WTC11 (cell line): ENCODE measurements at regions not wholly inside any gene's neighbourhood (a gene's known extent, or its start where the extent isn't known, plus 50 kb on each side); places are given as distances from the start of the nearest gene placed in this dataset.
A peak's percentile ranks its signal among the peaks of the same experiment; 100 is the strongest.

Source experiments
- ATAC-seq: fragments of 200-7000 bp; cut with Tn5 transposase; 2 replicates; pipeline ENCODE4 v1.10.0; 2021; ENCODE audit warnings: mild to moderate bottlenecking, moderate library complexity
- CTCF ChIA-PET: fragments of 300-600 bp; sonication (Branson Sonifier 250); formaldehyde crosslinking; loops from one replicate; lab custom pipeline; 2021; ENCODE audit warnings: antibody characterized with exemption; lab: Charles Lee
- POLR2A ChIA-PET: fragments of 350-600 bp; sonication (Branson Sonifier 250); formaldehyde crosslinking; loops from one replicate; lab custom pipeline; 2021; ENCODE audit warnings: antibody characterized with exemption; lab: Charles Lee
- DNase-seq: peaks from one replicate; pipeline ENCODE4 v3.0.0; 2021; ENCODE audit warnings: low spot score
- H3K27ac Mint-ChIP-seq: 2 replicates; pipeline ENCODE4 v1.8.0; 2021; ENCODE audit warnings: mixed read lengths
- H3K27me3 Mint-ChIP-seq: 2 replicates; pipeline ENCODE4 v1.8.0; 2021; ENCODE audit warnings: low read depth, mild to moderate bottlenecking, moderate library complexity, mixed read lengths
- H3K36me3 Mint-ChIP-seq: 2 replicates; pipeline ENCODE4 v1.8.0; 2021; ENCODE audit warnings: mixed read lengths
- H3K4me1 Mint-ChIP-seq: 2 replicates; pipeline ENCODE4 v1.8.0; 2022; ENCODE audit warnings: mixed read lengths
- H3K4me3 Mint-ChIP-seq: 2 replicates; pipeline ENCODE4 v1.8.0; 2021; ENCODE audit warnings: mild to moderate bottlenecking, moderate library complexity, mixed read lengths
- H3K9me3 Mint-ChIP-seq: 2 replicates; pipeline ENCODE4 v1.8.0; 2021; ENCODE audit warnings: mixed read lengths
- AFF4 ChIP-seq: sonication (generic); formaldehyde crosslinking; IDR thresholded peaks from 2 replicates; pipeline ENCODE4 v1.8.1; 2023; ENCODE audit warnings: mild to moderate bottlenecking, missing genetic modification reagents, borderline replicate concordance
- ATF1 ChIP-seq: sonication (generic); formaldehyde crosslinking; IDR thresholded peaks from 2 replicates; pipeline ENCODE4 v1.8.1; 2023; ENCODE audit warnings: mild to moderate bottlenecking, moderate library complexity, missing genetic modification reagents
- CBFB ChIP-seq: sonication (generic); formaldehyde crosslinking; IDR thresholded peaks from 2 replicates; pipeline ENCODE4 v1.8.1; 2022; ENCODE audit warnings: mild to moderate bottlenecking, low read depth, missing genetic modification reagents
- CREB1 ChIP-seq: sonication (generic); formaldehyde crosslinking; IDR thresholded peaks from 2 replicates; pipeline ENCODE4 v1.8.0; 2023; ENCODE audit warnings: mild to moderate bottlenecking, missing genetic modification reagents
- CREM ChIP-seq: sonication (generic); formaldehyde crosslinking; IDR thresholded peaks from 2 replicates; pipeline ENCODE4 v1.8.1; 2022; ENCODE audit warnings: mild to moderate bottlenecking, missing genetic modification reagents, moderate library complexity
- ELF4 ChIP-seq: sonication (generic); formaldehyde crosslinking; IDR thresholded peaks from 2 replicates; pipeline ENCODE4 v1.8.1; 2022; ENCODE audit warnings: low read depth, mild to moderate bottlenecking, moderate library complexity, missing genetic modification reagents
- ESRRA ChIP-seq: sonication (generic); formaldehyde crosslinking; IDR thresholded peaks from 2 replicates; pipeline ENCODE4 v1.8.1; 2022; ENCODE audit warnings: mild to moderate bottlenecking, missing genetic modification reagents, borderline replicate concordance
- GTF2I ChIP-seq: fragments of 250-450 bp; sonication (Bioruptor Pico); conservative IDR thresholded peaks from 2 replicates; pipeline ENCODE4 v1.4.0; 2021; ENCODE audit warnings: mild to moderate bottlenecking
- JAZF1 ChIP-seq: fragments of 250-450 bp; sonication (Bioruptor Pico); IDR thresholded peaks from 2 replicates; pipeline ENCODE4 v1.9.0; 2021; ENCODE audit warnings: moderate library complexity, mild to moderate bottlenecking, inconsistent platforms
- KAT7 ChIP-seq: sonication (generic); formaldehyde crosslinking; IDR thresholded peaks from 2 replicates; pipeline ENCODE4 v1.8.1; 2023; ENCODE audit warnings: missing genetic modification reagents, mild to moderate bottlenecking, borderline replicate concordance
- OVOL2 ChIP-seq: fragments of 250-450 bp; sonication (Bioruptor Pico); IDR thresholded peaks from 2 replicates; pipeline ENCODE4 v1.9.0; 2021; ENCODE audit warnings: mild to moderate bottlenecking, borderline replicate concordance
- PRRX2 ChIP-seq: fragments of 250-450 bp; sonication (Bioruptor Pico); IDR thresholded peaks from 2 replicates; pipeline ENCODE4 v1.8.0; 2021; ENCODE audit warnings: mild to moderate bottlenecking
- SP1 ChIP-seq: sonication (generic); formaldehyde crosslinking; conservative IDR thresholded peaks from 2 replicates; pipeline ENCODE4 v1.8.1; 2022; ENCODE audit warnings: missing genetic modification reagents
- USF1 ChIP-seq: sonication (generic); formaldehyde crosslinking; IDR thresholded peaks from 2 replicates; pipeline ENCODE4 v1.8.0; 2022; ENCODE audit warnings: mild to moderate bottlenecking, missing genetic modification reagents
- ZNF416 ChIP-seq: fragments of 250-450 bp; sonication (Bioruptor Pico); IDR thresholded peaks from 2 replicates; pipeline ENCODE4 v1.9.0; 2021; ENCODE audit warnings: mild to moderate bottlenecking, inconsistent platforms
- ZNF425 ChIP-seq: fragments of 250-450 bp; sonication (Bioruptor Pico); conservative IDR thresholded peaks from 2 replicates; pipeline ENCODE4 v1.9.0; 2021; ENCODE audit warnings: mild to moderate bottlenecking
- TF ChIP-seq, protein P1 (sequence below): fragments of 250-450 bp; sonication (Bioruptor Pico); IDR thresholded peaks from 2 replicates; pipeline ENCODE4 v1.9.0; 2021; ENCODE audit warnings: moderate library complexity, mild to moderate bottlenecking, inconsistent platforms, borderline replicate concordance
- TF ChIP-seq, protein P2 (sequence below): sonication (generic); formaldehyde crosslinking; IDR thresholded peaks from 2 replicates; pipeline ENCODE4 v1.8.0; 2023; ENCODE audit warnings: missing genetic modification reagents
- TF ChIP-seq, protein P3 (sequence below): fragments of 250-450 bp; sonication (Bioruptor Pico); IDR thresholded peaks from 2 replicates; pipeline ENCODE4 v1.9.0; 2021; ENCODE audit warnings: mild to moderate bottlenecking
- TF ChIP-seq, protein P4 (sequence below): sonication (generic); formaldehyde crosslinking; IDR thresholded peaks from 2 replicates; pipeline ENCODE4 v1.8.1; 2022; ENCODE audit warnings: low read depth, missing genetic modification reagents, borderline replicate concordance

DNA sequence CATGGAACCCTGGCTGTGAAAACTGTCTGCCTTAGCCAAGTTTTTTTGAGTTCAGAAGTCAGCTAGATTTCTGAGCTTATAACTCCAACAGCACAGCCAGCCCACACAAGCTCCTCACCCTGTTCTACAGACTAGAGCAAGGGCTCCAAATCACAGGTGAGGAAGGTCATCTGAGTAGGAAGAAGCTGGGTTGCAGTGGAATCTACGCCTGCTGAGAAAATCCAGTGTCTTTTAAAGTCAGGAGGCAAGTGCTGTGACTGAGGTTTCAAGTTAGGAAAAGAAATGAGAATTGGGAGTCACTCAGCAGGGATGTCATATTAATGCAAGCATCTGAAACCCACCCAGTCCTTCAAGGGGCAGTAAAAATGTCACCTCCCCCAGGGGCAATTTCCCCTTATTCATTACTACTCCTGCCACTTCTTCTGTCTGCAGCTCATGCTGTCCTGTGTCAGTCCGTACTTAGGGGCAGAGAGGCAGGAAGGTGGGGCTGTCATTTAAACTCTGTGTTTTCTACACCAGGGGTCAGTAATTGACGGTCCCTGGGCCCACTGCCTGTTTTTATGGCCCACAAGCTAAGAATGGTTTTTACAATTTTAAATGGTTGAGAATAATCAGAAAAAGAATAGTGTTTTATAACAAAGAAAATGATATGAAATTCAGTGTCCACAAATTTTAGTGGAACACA is 551.1 kb downstream of the BCL11A start:
- POLR2A ChIA-PET = no interaction called here
- 0 out of 2 replicates have a peak, but pooled peaks cover 3% of the 10 kb centered on the region for H3K9me3 Mint-ChIP-seq
- TF ChIP-seq, protein P1, sequence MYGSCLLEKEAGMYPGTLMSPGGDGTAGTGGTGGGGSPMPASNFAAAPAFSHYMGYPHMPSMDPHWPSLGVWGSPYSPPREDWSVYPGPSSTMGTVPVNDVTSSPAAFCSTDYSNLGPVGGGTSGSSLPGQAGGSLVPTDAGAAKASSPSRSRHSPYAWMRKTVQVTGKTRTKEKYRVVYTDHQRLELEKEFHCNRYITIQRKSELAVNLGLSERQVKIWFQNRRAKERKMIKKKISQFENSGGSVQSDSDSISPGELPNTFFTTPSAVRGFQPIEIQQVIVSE = no peak
- TF ChIP-seq ESRRA (CRISPR knock-in tag) (no peak), ATF1 (CRISPR knock-in tag) (no peak), PRRX2 (CRISPR knock-in tag) (no peak), CBFB (CRISPR knock-in tag) (no peak), OVOL2 (CRISPR knock-in tag) (no peak), USF1 (no peak), ZNF425 (no peak), CREB1 (CRISPR knock-in tag) (no peak), GTF2I (CRISPR knock-in tag) (no peak), JAZF1 (no peak), SP1 (CRISPR knock-in tag) (no peak), AFF4 (CRISPR knock-in tag) (no peak), CREM (CRISPR knock-in tag) (no peak), KAT7 (CRISPR knock-in tag) (no peak), ELF4 (CRISPR knock-in tag) (no peak), ZNF416 (CRISPR knock-in tag) (no peak)
- TF ChIP-seq, protein P2, sequence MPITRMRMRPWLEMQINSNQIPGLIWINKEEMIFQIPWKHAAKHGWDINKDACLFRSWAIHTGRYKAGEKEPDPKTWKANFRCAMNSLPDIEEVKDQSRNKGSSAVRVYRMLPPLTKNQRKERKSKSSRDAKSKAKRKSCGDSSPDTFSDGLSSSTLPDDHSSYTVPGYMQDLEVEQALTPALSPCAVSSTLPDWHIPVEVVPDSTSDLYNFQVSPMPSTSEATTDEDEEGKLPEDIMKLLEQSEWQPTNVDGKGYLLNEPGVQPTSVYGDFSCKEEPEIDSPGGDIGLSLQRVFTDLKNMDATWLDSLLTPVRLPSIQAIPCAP (CRISPR knock-in tag) = no peak
- TF ChIP-seq, protein P3, sequence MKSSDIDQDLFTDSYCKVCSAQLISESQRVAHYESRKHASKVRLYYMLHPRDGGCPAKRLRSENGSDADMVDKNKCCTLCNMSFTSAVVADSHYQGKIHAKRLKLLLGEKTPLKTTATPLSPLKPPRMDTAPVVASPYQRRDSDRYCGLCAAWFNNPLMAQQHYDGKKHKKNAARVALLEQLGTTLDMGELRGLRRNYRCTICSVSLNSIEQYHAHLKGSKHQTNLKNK = no peak
- TF ChIP-seq, protein P4, sequence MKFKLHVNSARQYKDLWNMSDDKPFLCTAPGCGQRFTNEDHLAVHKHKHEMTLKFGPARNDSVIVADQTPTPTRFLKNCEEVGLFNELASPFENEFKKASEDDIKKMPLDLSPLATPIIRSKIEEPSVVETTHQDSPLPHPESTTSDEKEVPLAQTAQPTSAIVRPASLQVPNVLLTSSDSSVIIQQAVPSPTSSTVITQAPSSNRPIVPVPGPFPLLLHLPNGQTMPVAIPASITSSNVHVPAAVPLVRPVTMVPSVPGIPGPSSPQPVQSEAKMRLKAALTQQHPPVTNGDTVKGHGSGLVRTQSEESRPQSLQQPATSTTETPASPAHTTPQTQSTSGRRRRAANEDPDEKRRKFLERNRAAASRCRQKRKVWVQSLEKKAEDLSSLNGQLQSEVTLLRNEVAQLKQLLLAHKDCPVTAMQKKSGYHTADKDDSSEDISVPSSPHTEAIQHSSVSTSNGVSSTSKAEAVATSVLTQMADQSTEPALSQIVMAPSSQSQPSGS (CRISPR knock-in tag) = no peak
- TF ChIP-seq, all 79 proteins: peak for 0
- H3K27ac Mint-ChIP-seq = no peak overlapping the region
- H3K27me3 Mint-ChIP-seq = no peaks in the 10 kb centered on the region
- peak; percentile 78 for ATAC-seq
- peak; percentile 10 for DNase-seq
- H3K4me1 Mint-ChIP-seq = peaks cover 22% of the 10 kb centered on the region
- H3K4me3 Mint-ChIP-seq = no peak overlapping the region; the same call in 1 of the 2 replicates
- CTCF ChIA-PET = interaction anchor here (0.8 to 1.5 kb wide), 11 partner anchors 51 to 579 kb away, joined by 3 to 7 read pairs (median 3); no protein-coding TSS in a partner anchor
- no peaks in the 10 kb centered on the region for H3K36me3 Mint-ChIP-seq
